HG03175 (cell line): ENCODE measurements at regions not wholly inside any gene's neighbourhood (a gene's known extent, or its start where the extent isn't known, plus 50 kb on each side); places are given as distances from the start of the nearest gene placed in this dataset.

Experiments used
- ATAC-seq: cut with Tn5 transposase; IDR thresholded peaks from one replicate; pipeline ENCODE4 v1.9.1; 2021; ENCODE audit warnings: mild to moderate bottlenecking, moderate library complexity; ENCODE audit not compliant: unreplicated experiment

GRCh38 chr18:72102412-72102811 is 441.7 kb downstream of the CBLN2 start:
- ATAC-seq = no peak

- ATAC-seq = no peak
Observed at GRCh38 chr18:72100465-72101004, 443.6 kb downstream of the CBLN2 start.

- no peak for ATAC-seq
Observed at GRCh38 chr18:72091369-72091768, 452.8 kb downstream of the CBLN2 start.

DNA sequence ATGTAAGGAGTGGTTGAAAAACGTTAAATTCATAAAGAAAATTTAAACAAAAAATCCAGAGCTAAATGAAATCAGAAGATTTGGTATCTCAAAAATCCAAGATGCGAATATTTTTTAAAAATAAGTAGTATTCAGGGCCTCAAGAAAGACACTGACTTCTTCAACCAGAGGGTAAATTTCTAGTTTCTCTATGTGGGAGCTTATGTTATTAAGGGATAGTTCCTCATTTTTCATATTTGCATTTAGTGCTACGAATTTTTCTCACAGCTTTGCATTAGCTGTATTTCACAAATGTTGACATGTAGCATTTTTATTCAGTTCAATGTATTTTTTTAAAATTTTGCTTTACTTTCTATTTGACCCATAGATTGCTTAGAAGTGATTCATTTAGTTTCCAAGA is 454.7 kb downstream of the CBLN2 start:
- ATAC-seq = no peak

- ATAC-seq = peak; percentile 57
Observed at GRCh38 chr18:72086421-72086820, 457.7 kb downstream of the CBLN2 start.

GRCh38 chr18:72075040-72075439 is 469.1 kb downstream of the CBLN2 start:
- ATAC-seq = no peak

DNA sequence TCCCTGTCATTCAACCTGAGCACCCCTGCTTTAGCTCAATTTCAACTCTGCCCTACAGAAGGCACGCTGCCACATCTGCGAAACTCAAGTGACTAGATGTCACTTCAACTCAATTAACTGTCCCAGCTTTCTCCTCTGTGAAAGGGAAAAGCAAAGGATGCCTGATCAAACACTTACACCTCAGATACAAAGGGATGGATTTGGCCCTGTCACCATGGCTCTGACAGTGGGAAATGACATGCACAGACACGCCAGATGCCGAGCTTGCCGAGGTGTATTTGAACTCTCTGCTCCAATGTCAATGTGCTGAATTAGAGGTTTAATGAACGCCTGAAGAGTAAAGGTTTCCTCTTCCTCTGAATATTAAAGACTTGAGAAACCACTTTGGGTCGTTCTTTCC is 481.1 kb downstream of the CBLN2 start:
- no peak for ATAC-seq

- ATAC-seq = no peak
Observed at GRCh38 chr18:72058851-72059250, 485.3 kb downstream of the CBLN2 start.

- ATAC-seq = no peak
Observed at GRCh38 chr18:72056171-72056570, 488.0 kb downstream of the CBLN2 start.

GRCh38 chr18:72041313-72042032 is 502.7 kb downstream of the CBLN2 start:
- ATAC-seq = no peak

GRCh38 chr18:72013427-72013850 is 530.7 kb downstream of the CBLN2 start:
- no peak for ATAC-seq

DNA sequence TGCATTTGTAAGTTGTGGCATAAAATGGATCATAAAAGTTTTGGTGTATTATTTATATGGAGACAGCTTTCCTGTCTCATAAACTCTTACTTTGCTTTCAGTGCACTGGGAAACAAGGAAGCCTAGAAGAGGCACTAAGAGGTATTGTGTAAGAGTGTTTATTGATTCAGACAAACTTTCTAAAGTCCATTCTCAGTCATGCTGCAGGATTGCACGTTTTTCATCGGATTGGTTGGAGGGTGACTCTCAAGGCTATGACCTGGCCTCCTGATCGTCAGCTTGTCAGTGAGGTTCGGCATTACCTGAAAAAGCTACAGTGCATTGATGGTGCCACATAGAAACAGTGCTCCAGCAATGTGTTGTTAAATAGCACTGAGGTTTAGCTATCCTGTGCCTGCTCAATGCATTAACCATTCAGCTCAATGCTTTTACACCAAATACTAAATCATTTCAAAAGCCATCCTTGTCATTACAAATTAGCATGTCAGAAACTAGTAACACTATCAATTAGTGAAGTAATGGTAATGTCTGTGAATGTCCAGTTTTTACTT is 545.5 kb downstream of the CBLN2 start:
- no peak for ATAC-seq

GRCh38 chr18:71995904-71996465 is 548.2 kb downstream of the CBLN2 start:
- ATAC-seq = no peak

DNA sequence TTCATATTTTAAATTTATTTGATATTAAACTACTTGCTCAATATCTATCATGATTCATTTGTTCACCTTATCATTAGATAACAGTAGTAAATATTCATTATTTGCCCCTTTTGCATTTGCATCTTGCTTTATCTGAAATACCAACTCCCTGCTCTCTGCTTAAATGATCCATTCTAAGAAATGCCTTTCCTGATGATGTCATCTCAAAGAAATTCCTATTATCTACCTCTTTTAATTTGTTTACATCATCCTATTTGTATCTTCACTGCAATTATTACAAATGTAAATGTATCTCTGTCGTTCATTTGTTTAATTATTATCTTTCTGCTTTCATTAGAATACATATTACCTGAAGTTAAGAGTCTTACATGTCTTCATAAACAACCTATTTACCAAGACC is 549.9 kb downstream of the CBLN2 start:
- no peak for ATAC-seq

- no peak for ATAC-seq
Observed at GRCh38 chr18:71989616-71990015, 554.5 kb downstream of the CBLN2 start.

DNA sequence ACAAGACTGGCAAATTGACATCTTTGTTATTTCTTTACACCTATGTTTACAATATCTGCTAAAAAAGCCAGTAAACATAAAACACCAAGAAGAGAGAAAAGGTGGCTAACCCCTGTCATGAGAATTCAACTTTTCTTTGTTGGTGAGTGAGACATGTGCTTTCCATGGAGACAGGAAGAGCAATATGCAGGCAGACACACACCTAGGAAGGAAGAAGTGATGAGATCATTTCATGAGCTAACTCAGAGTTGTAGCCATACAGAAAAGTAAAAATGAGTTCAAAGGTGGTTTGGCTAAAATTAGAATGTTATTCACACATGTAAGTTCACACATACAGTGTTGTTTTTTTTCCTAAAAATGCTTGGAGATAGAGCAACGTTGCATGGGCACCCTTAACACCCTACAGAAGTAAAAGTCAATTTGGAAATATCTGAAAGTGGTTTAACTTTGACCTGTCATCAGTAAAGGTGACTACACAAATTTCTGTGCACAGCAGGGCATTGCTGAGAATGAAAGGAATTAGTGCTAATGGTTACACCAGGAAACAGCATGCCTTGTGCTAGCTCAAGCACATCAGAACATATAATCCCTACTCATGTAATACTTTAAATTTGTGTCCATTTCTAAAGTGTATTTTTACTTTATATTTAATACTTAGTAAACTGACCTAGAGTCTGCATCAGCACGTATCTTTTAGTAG is 557.6 kb downstream of the CBLN2 start:
- no peak for ATAC-seq

DNA sequence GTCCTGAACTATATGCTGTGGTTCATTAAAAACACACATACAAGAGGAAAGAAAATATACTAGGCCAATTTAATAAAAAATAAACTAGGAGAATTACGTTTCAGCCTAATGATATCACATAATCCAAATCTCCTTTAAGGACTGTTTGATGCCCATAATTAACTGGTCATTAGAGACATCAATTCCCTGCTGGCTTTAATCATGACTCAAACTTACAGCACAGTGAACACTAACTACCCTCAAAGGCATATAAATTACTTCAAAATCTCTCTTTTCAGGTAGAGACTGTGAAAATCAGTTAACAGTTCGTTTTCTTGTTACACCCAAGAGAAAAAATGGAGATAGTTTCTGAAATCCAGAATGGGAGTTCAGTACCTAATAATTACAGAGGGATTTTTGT is 567.4 kb downstream of the CBLN2 start:
- ATAC-seq = no peak

DNA sequence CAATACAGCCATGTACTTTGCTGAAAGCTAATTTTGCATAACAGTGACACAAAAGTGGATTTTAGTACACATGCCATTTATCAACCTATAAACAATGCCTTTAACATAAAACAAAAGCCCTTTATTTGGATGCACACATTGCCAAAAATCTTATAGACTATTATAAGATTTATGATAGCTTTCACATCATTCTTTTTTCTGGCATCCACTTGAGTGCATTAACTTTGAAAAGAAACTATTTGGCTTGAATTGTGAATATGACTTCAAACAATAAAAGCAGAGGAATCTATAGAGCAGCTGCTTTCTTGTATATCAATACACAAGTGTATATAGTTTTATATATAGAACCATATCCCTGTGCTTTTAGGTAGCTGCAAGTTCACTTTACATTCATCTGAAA is 577.4 kb downstream of the CBLN2 start:
- ATAC-seq = no peak

DNA sequence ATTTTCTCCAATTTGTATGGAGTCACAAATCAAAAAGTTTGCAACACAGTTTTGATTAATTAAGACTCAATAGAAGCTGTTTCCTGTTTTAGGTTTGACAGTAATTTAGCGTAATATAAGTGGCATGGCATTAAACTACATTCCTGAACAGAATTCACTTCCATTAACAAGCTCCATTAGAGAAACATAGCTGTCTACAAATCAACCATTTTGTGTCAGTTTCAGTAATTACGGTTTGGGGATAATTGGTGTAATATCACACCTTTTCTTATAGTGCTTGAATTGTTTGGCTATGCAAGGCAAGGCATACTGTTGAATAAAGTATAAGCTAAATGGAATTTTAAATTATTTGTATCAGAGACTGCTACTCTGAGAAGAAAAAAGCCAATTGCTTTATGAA is 585.5 kb downstream of the CBLN2 start:
- ATAC-seq = no peak

DNA sequence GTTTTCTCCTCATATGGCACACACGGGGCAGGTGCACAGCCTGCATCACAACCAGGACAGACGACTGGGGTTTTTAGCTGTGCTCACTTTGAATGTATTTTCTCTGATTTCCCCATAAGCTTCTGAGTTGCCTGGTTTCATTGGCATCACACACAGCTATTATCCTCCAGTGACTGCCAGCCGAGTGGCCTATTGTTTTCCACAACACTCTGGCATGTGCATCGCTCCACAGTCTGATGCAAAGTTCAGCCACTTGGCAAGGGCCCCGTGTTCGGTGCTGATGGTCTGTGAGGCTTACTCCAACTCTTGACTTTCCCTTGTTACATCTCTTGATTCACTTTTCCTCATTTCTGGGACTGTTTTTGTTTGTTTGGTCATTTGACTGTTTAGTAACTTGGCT is 593.1 kb downstream of the CBLN2 start:
- no peak for ATAC-seq

DNA sequence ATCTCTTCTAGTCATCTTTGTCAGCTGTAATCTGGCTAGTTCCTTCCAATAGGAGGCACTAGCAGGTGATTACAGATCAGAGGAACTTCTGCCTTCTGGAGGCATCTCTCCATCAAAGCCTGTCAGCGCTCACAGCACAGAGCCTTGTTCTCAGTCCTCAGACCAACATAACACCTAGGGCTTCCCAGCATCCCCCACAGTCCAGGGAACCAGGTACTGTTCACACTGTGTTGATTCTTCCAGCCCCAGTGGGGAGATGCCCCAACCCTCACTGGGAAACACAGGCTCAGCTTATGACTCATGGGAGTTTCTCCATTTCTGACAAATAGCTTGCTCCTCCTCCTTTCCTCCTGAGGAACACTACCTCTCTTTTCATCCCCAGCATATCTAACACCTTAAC is 601.7 kb downstream of the CBLN2 start:
- ATAC-seq = no peak

DNA sequence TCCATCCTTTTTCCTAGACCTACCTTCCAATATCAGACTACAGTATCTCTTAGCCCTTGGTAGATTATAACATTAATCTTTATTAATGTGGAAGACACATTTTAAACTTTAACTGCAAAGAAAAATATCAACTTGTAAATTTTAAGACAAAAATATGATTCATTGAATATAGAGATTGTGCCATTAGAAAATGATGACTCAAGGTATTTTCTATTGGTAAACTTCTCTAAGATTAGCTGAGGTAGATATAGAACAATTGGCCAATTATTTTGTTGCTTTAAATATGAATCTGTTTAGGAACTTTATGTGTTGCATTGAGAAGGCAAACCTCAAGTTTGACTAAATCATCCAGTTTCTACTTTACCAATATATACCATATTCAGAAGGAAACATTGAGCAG is 604.7 kb downstream of the CBLN2 start:
- ATAC-seq = no peak
